Fibroblast of skin of left quadriceps (primary cell): ENCODE measurements at regions not wholly inside any gene's neighbourhood (a gene's known extent, or its start where the extent isn't known, plus 50 kb on each side); places are given as distances from the start of the nearest gene placed in this dataset.

Experiments
- DNase-seq, 2 experiments: peaks; one replicate each; pipeline ENCODE4 v3.0.0-alpha.2; 2013; ENCODE audit warnings: low read depth in 2 of 2

GRCh38 chr13:40169476-40169875 lies 497.0 kb downstream of the FOXO1 start:
- no peak for DNase-seq

GRCh38 chr13:40170091-40170490 lies 496.4 kb downstream of the FOXO1 start:
- DNase-seq = no peak

GRCh38 chr13:40170982-40171381 lies 495.5 kb downstream of the FOXO1 start:
- DNase-seq = no peak

- no peak for DNase-seq
Measured at GRCh38 chr13:40171566-40171965, 494.9 kb downstream of the FOXO1 start.

GRCh38 chr13:40172149-40172591 lies 494.3 kb downstream of the FOXO1 start:
- DNase-seq = no peak

- no peak for DNase-seq
Measured at GRCh38 chr13:40172878-40173277, 493.6 kb downstream of the FOXO1 start.

- DNase-seq = no peak
Measured at GRCh38 chr13:40175639-40176038, 490.8 kb downstream of the FOXO1 start.

- DNase-seq = no peak
Measured at GRCh38 chr13:40176242-40176641, 490.2 kb downstream of the FOXO1 start.

- no peak for DNase-seq
Measured at GRCh38 chr13:40178130-40178529, 488.3 kb downstream of the FOXO1 start.

GRCh38 chr13:40179445-40180281 lies 486.8 kb downstream of the FOXO1 start:
- DNase-seq = no peak

GRCh38 chr13:40180776-40181175 lies 485.7 kb downstream of the FOXO1 start:
- DNase-seq = no peak

GRCh38 chr13:40181203-40181845 lies 485.1 kb downstream of the FOXO1 start:
- DNase-seq = no peak

GRCh38 chr13:40182591-40182990 lies 483.9 kb downstream of the FOXO1 start:
- DNase-seq = no peak

- DNase-seq = no peak
Measured at GRCh38 chr13:40185414-40185813, 481.0 kb downstream of the FOXO1 start.

- no peak for DNase-seq
Measured at GRCh38 chr13:40186041-40186440, 480.4 kb downstream of the FOXO1 start.

- DNase-seq = no peak
Measured at GRCh38 chr13:40186626-40187323, 479.7 kb downstream of the FOXO1 start.

- no peak for DNase-seq
Measured at GRCh38 chr13:40187324-40187795, 479.1 kb downstream of the FOXO1 start.

GRCh38 chr13:40187841-40188591 lies 478.4 kb downstream of the FOXO1 start:
- no peak for DNase-seq

GRCh38 chr13:40189426-40189825 lies 477.0 kb downstream of the FOXO1 start:
- DNase-seq = no peak

GRCh38 chr13:40189898-40190630 lies 476.4 kb downstream of the FOXO1 start:
- no peak for DNase-seq

- DNase-seq = peak in 1 of 2 experiments; percentile 16
Measured at GRCh38 chr13:40190641-40191100, 475.8 kb downstream of the FOXO1 start.
